HL-60 (cell line): ENCODE measurements at regions not wholly inside any gene's neighbourhood (a gene's known extent, or its start where the extent isn't known, plus 50 kb on each side); places are given as distances from the start of the nearest gene placed in this dataset.

Experiments used
- CTCF ChIP-seq: IDR thresholded peaks from one replicate; pipeline ENCODE4 v1.5.1; 2011; ENCODE audit warnings: low read length, control low read depth, inconsistent platforms; ENCODE audit not compliant: insufficient read depth
- GABPA ChIP-seq: IDR thresholded peaks from 2 replicates; pipeline ENCODE4 v1.6.1; 2012; ENCODE audit warnings: low read depth
- POLR2AphosphoS5 ChIP-seq: IDR thresholded peaks from 2 replicates; pipeline ENCODE4 v1.6.1; 2012; ENCODE audit warnings: low read depth
- REST ChIP-seq: IDR thresholded peaks from 2 replicates; pipeline ENCODE4 v1.6.1; 2012; ENCODE audit warnings: low read depth; ENCODE audit not compliant: insufficient replicate concordance
- SPI1 ChIP-seq: IDR thresholded peaks from 2 replicates; pipeline ENCODE4 v1.6.1; 2012; ENCODE audit warnings: low read depth, mild to moderate bottlenecking, borderline replicate concordance

- TF ChIP-seq CTCF (no peak), POLR2AphosphoS5 (no peak), GABPA (no peak), REST (no peak), SPI1 (no peak)
These were observed 949.3 kb downstream of the MRPL39 start for GRCh38 chr21:24658026-24658425.
